Activated naive CD8-positive, alpha-beta T cell treated with anti-CD3 and anti-CD28 coated beads for 36 hours (primary cell): ENCODE measurements at regions not wholly inside any gene's neighbourhood (a gene's known extent, or its start where the extent isn't known, plus 50 kb on each side); places are given as distances from the start of the nearest gene placed in this dataset.

Experiments
- DNase-seq: peaks from one replicate; pipeline ENCODE4 v3.0.0; 2021
- H3K27ac Mint-ChIP-seq: one replicate; pipeline ENCODE4 v1.8.0; 2022; ENCODE audit warnings: mild to moderate bottlenecking, moderate library complexity, mixed read lengths
- H3K27me3 Mint-ChIP-seq: one replicate; pipeline ENCODE4 v1.8.0; 2022; ENCODE audit warnings: mild to moderate bottlenecking, mixed read lengths
- H3K36me3 Mint-ChIP-seq: one replicate; pipeline ENCODE4 v1.8.0; 2021; ENCODE audit warnings: mild to moderate bottlenecking, mixed read lengths
- H3K4me1 Mint-ChIP-seq: one replicate; pipeline ENCODE4 v1.8.0; 2021; ENCODE audit warnings: mixed read lengths
- H3K4me3 Mint-ChIP-seq: one replicate; pipeline ENCODE4 v1.8.0; 2022; ENCODE audit warnings: mild to moderate bottlenecking, moderate library complexity, mixed read lengths
- H3K9me3 Mint-ChIP-seq: one replicate; pipeline ENCODE4 v1.8.0; 2022; ENCODE audit warnings: mixed read lengths

DNA sequence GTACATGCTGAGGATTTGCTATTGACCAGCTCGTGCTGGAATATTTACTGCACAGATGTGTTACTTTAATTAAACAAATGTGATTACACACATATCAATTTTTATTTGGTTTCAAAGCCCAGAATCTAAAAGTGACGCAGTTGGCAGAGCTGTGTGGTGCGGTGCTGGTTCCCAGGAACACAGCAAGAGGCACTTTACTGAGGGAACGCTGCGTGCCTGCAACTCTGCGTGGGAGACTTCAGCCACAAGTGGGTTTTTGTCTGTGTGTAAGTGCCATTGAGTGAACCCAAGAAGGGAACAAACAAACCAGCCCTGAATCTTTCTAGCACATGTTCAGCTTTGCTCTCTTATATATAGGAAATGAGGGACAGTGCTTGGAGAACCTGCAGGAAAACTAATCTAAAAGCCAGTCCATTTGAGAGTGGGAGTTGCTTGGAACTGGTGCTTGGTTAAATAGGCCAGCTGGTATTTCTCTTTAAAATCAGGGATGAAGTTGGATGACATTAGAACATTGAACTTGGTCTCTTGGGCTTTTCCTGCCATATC is 196.6 kb upstream of the CELF4 start:
- Mint-ChIP-seq H3K27ac (no peak overlapping the region), H3K9me3 (no peaks in the 10 kb centered on the region)
- DNase-seq, result no peak

GRCh38 chr18:37754141-37754540 is 188.5 kb upstream of the CELF4 start:
- DNase-seq, result no peak
- Mint-ChIP-seq H3K4me3 (no peak overlapping the region), H3K27ac (no peak overlapping the region), H3K27me3 (peaks cover 7% of the 10 kb centered on the region), H3K4me1 (no peaks in the 10 kb centered on the region), H3K36me3 (no peaks in the 10 kb centered on the region), H3K9me3 (no peaks in the 10 kb centered on the region)

More for the DNA sequence above, 196.6 kb upstream of the CELF4 start:
- Mint-ChIP-seq H3K36me3 (no peaks in the 10 kb centered on the region), H3K27me3 (no peaks in the 10 kb centered on the region), H3K4me1 (no peaks in the 10 kb centered on the region), H3K4me3 (no peak overlapping the region)

- no peaks in the 10 kb centered on the region for H3K27me3 Mint-ChIP-seq
- DNase-seq, result no peak
- no peak overlapping the region for H3K27ac Mint-ChIP-seq
- H3K4me1 Mint-ChIP-seq, result no peaks in the 10 kb centered on the region
- no peaks in the 10 kb centered on the region for H3K36me3 Mint-ChIP-seq
- no peak overlapping the region for H3K4me3 Mint-ChIP-seq
- no peaks in the 10 kb centered on the region for H3K9me3 Mint-ChIP-seq
Measured at GRCh38 chr18:37742436-37742835, 176.8 kb upstream of the CELF4 start.

DNA sequence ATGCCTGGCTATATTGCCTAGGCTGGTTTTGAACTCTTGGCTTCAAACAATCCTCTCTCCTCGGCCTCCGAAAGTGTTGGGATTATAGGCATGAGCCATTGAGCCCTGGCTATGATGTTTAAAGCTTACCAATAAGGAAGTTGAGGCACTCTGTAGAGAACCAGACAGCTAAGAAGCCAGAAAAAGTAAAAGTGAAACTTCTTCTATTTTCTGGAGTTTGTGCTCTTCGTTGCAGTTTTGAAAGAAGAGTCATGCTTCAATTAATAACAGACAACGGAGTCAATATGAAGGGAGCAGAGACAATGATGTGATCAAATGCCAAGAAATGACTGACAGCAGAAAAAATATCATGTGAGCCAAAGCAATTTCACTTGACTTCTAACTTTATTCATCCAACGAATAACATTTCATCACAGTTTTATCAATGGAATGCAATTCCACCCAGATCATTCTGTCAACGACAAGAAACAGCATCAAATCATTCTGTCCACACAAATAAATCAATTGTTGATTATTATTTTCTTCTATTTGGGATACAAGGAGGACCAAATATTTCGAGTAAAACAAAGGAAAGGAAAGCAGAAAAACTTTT is 175.5 kb upstream of the CELF4 start:
- no peak for DNase-seq
- Mint-ChIP-seq H3K36me3 (no peaks in the 10 kb centered on the region), H3K4me1 (no peaks in the 10 kb centered on the region), H3K27me3 (no peaks in the 10 kb centered on the region), H3K27ac (no peak overlapping the region), H3K9me3 (no peaks in the 10 kb centered on the region), H3K4me3 (no peak overlapping the region)

DNA sequence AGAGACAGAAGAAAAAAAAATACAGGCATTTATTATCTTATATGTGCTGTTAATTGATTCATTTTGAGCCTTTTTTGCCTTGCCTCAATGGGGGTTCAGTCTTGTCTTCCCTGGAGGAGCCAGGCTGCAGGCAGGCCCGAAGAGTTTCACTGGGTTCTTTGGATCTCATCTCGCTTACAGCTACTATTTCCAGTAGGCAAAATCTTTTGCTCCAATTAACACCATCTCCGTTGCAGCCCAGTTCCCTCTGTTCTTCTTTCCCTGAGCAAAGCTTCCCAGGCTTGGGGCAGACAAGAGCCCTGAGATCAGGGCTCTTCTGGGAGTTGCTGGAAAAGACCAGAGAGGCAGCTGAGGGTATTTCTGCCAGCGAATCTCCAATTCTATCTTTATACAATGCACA is 168.8 kb upstream of the CELF4 start:
- Mint-ChIP-seq H3K4me3 (no peak overlapping the region), H3K9me3 (no peaks in the 10 kb centered on the region), H3K27ac (no peak overlapping the region), H3K36me3 (no peaks in the 10 kb centered on the region), H3K4me1 (no peaks in the 10 kb centered on the region), H3K27me3 (no peaks in the 10 kb centered on the region)
- no peak for DNase-seq

DNA sequence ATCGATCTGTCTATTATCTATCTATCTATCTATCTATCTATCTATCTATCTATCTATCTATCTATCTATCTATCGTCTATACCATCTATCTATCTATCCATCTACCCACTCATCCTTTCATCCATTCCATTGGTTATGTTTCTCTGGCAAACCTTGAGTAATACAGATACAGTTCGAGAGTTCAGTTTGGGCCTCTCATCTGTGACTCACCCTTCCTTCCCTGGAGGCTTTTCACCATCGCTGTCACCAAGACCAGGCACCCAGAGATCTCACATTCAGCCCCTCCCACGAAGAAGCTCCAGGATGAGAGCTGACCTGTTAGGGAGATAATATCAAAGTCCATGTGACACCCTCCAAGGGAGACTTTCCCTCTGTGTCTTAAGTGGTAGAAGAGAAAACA is 164.1 kb upstream of the CELF4 start:
- H3K27ac Mint-ChIP-seq, result no peak overlapping the region
- H3K27me3 Mint-ChIP-seq, result no peaks in the 10 kb centered on the region
- H3K4me1 Mint-ChIP-seq, result no peaks in the 10 kb centered on the region
- H3K9me3 Mint-ChIP-seq, result no peaks in the 10 kb centered on the region
- H3K36me3 Mint-ChIP-seq, result no peaks in the 10 kb centered on the region
- DNase-seq, result no peak
- H3K4me3 Mint-ChIP-seq, result no peak overlapping the region

DNA sequence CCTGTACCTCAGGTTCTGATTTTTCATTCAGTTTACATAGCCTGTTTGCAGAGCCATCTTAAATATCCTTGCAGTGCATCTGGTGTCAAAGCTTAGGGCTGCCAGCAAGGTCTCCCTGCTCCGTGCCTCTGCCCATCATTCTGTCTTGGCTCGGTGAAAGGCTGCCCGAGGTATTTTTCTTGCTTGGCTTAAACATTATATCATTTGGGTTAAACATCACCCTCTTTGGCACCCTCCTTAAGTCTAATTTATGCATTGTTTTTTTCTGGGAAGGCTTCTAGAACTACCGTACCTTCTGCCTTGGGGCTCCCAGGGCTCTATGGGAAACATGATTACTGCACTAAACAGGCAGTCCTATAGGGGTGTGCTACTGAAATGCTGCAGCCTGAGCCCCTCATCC is 158.6 kb upstream of the CELF4 start:
- no peak for DNase-seq
- H3K27me3 Mint-ChIP-seq, result no peaks in the 10 kb centered on the region

GRCh38 chr18:37721544-37722522 is 156.2 kb upstream of the CELF4 start:
- Mint-ChIP-seq H3K9me3 (no peaks in the 10 kb centered on the region), H3K36me3 (no peaks in the 10 kb centered on the region), H3K4me1 (no peaks in the 10 kb centered on the region), H3K27me3 (no peaks in the 10 kb centered on the region), H3K27ac (no peak overlapping the region), H3K4me3 (no peak overlapping the region)
- DNase-seq, result no peak

More for the DNA sequence above, 158.6 kb upstream of the CELF4 start:
- no peak overlapping the region for H3K4me3 Mint-ChIP-seq
- H3K36me3 Mint-ChIP-seq, result no peaks in the 10 kb centered on the region
- H3K9me3 Mint-ChIP-seq, result no peaks in the 10 kb centered on the region
- no peaks in the 10 kb centered on the region for H3K4me1 Mint-ChIP-seq
- no peak overlapping the region for H3K27ac Mint-ChIP-seq

DNA sequence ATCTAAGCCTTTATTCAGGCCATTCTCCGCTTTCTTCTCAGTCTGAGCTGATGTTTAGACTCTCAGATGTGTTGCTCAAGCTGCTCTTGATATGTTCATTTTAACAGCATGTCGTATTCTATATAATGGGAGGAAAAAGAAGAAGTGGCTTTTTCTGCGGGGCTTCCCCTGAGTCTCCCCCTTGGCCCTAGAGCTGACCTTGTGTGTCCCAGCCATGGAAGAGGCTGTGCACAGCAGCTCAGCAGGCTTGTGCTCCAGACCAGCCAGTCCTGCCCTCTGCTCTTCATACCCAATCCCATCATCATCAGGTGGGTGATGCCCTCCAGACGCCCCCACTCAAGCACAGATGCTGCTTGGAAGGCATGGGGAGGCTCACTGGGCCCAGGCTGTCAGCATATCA is 155.1 kb upstream of the CELF4 start:
- H3K9me3 Mint-ChIP-seq, result no peaks in the 10 kb centered on the region
- no peaks in the 10 kb centered on the region for H3K36me3 Mint-ChIP-seq
- no peaks in the 10 kb centered on the region for H3K4me1 Mint-ChIP-seq
- H3K27me3 Mint-ChIP-seq, result no peaks in the 10 kb centered on the region
- H3K27ac Mint-ChIP-seq, result no peak overlapping the region
- no peak overlapping the region for H3K4me3 Mint-ChIP-seq
- no peak for DNase-seq

DNA sequence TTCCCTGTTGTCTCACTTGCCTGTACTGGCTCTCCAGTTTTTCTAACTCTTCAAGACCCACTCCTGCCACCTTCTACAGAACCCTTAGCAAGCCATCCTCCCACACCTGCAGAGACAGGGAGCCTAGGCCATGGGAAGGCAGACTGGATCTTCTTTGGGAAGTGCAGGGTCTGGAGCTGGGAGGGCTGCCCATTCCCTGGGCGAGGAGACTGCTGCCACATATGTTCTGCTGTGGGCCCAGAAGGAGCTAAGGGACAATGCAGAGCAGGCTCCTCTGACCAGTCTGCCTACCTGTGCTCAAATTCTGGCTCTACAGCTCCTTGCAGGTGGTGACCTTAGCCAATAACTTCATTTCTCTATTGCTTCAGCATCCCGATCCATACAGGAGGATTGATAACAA is 152.1 kb upstream of the CELF4 start:
- H3K4me1 Mint-ChIP-seq, result no peaks in the 10 kb centered on the region
- H3K27me3 Mint-ChIP-seq, result no peaks in the 10 kb centered on the region
- H3K4me3 Mint-ChIP-seq, result no peak overlapping the region
- no peaks in the 10 kb centered on the region for H3K9me3 Mint-ChIP-seq
- H3K36me3 Mint-ChIP-seq, result no peaks in the 10 kb centered on the region
- H3K27ac Mint-ChIP-seq, result no peak overlapping the region
- no peak for DNase-seq

GRCh38 chr18:37717098-37717497 is 151.5 kb upstream of the CELF4 start:
- H3K36me3 Mint-ChIP-seq, result no peaks in the 10 kb centered on the region
- no peaks in the 10 kb centered on the region for H3K27me3 Mint-ChIP-seq
- no peaks in the 10 kb centered on the region for H3K9me3 Mint-ChIP-seq

DNA sequence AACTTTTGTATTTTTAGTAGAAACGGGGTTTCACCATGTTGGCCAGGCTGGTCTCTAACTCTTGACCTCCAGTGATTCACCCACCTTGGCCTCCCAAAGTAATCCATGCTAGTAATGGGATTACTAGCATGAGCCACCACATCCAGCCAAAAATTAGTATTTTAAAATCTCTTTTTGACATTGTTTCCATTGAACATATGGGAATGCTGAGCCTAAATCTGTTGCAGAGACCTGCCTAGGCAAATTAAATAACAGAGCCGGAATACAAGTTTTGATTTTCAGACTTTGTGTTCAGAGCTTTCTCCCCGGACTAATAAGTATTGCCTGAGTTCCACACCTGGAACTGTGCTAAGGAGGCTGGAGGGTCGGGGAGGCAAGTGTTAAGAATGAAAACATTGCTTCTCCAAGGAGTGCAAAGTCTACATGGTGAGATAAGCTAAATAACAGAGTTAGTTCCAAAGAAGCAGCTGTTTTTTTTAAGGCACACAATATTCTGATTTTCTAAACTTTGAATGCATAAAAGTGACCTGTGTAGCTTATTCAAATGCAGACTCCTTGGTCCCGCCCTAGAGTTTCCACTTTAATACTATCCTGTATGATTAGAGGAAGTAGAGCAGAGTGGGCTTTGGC is 150.6 kb upstream of the CELF4 start:
- no peaks in the 10 kb centered on the region for H3K36me3 Mint-ChIP-seq
- H3K27ac Mint-ChIP-seq, result no peak overlapping the region
- H3K9me3 Mint-ChIP-seq, result no peaks in the 10 kb centered on the region
- no peaks in the 10 kb centered on the region for H3K27me3 Mint-ChIP-seq
- H3K4me3 Mint-ChIP-seq, result no peak overlapping the region
- no peak for DNase-seq
- no peaks in the 10 kb centered on the region for H3K4me1 Mint-ChIP-seq

More at GRCh38 chr18:37717098-37717497, 151.5 kb upstream of the CELF4 start:
- no peak for DNase-seq
- no peak overlapping the region for H3K4me3 Mint-ChIP-seq
- H3K27ac Mint-ChIP-seq, result no peak overlapping the region
- no peaks in the 10 kb centered on the region for H3K4me1 Mint-ChIP-seq

DNA sequence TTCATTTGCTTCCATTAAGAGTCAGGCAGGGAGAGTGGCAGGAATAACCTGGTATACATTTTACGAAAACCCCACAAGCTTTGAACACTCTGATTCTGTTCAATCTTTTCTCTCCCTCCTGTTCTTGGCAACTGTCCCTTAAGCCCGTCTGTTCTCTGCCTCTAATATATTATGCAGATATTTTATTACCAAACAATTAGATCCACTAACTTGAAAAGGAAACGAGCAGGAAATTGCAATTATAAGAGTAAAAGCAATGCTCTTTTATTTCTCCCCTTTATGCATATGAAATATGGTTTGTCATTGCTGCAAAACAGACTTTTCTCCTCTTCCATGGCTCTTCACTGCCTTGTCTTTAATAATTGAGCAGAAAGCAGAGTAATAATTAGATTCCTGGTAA is 149.1 kb upstream of the CELF4 start:
- DNase-seq, result no peak
- no peaks in the 10 kb centered on the region for H3K4me1 Mint-ChIP-seq
- no peaks in the 10 kb centered on the region for H3K27me3 Mint-ChIP-seq
- no peak overlapping the region for H3K27ac Mint-ChIP-seq
- no peak overlapping the region for H3K4me3 Mint-ChIP-seq
- no peaks in the 10 kb centered on the region for H3K9me3 Mint-ChIP-seq
- no peaks in the 10 kb centered on the region for H3K36me3 Mint-ChIP-seq

DNA sequence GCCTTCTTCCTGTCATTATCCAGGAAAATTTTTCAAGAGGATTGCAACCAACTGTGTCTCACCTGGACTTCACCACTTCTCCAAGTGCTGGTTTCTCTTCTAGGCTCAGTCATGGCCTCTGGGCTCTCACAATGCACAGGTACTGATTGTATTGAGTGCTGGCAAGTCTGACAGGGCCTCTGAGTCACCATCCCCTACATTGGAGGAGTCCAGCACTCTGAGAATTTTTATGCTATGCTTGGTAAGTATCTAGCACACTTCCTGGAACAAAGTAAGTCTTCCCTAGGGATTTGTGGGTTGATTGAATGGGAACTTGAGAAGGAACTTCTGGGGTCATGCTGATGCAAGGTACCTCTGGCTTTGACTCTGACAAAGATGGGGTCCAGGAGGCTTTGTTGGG is 147.2 kb upstream of the CELF4 start:
- no peaks in the 10 kb centered on the region for H3K36me3 Mint-ChIP-seq

GRCh38 chr18:37711766-37712505 is 146.3 kb upstream of the CELF4 start:
- no peak overlapping the region for H3K4me3 Mint-ChIP-seq

More for the DNA sequence above, 147.2 kb upstream of the CELF4 start:
- DNase-seq, result no peak
- Mint-ChIP-seq H3K9me3 (no peaks in the 10 kb centered on the region), H3K4me1 (no peaks in the 10 kb centered on the region), H3K4me3 (no peak overlapping the region), H3K27me3 (no peaks in the 10 kb centered on the region), H3K27ac (no peak overlapping the region)

More at GRCh38 chr18:37711766-37712505, 146.3 kb upstream of the CELF4 start:
- Mint-ChIP-seq H3K27me3 (no peaks in the 10 kb centered on the region), H3K27ac (no peak overlapping the region), H3K4me1 (no peaks in the 10 kb centered on the region), H3K36me3 (no peaks in the 10 kb centered on the region), H3K9me3 (no peaks in the 10 kb centered on the region)
- DNase-seq, result no peak
